NCI-H82 treated with DMSO at 0.1 percent for 48 hours (cell line): ENCODE measurements at regions not wholly inside any gene's neighbourhood (a gene's known extent, or its start where the extent isn't known, plus 50 kb on each side); places are given as distances from the start of the nearest gene placed in this dataset.
A peak's percentile ranks its signal among the peaks of the same experiment; 100 is the strongest.

Source experiments
- DNase-seq: peaks from one replicate; lab custom pipeline; 2025; ENCODE audit not compliant: unreplicated experiment; lab: John Stamatoyannopoulos, UW

GRCh38 chr1:38580594-38580993 is 279.0 kb downstream of the RRAGC start:
- no peak for DNase-seq

- no peak for DNase-seq
Observed at GRCh38 chr1:38579056-38579455, 280.5 kb downstream of the RRAGC start.

GRCh38 chr1:38578271-38578951 is 281.2 kb downstream of the RRAGC start:
- no peak for DNase-seq

- DNase-seq, result no peak
Observed at GRCh38 chr1:38577937-38578270, 281.7 kb downstream of the RRAGC start.

GRCh38 chr1:38577385-38577784 is 282.2 kb downstream of the RRAGC start:
- DNase-seq, result no peak

GRCh38 chr1:38576241-38576640 is 283.3 kb downstream of the RRAGC start:
- DNase-seq, result no peak

GRCh38 chr1:38571726-38572125 is 287.8 kb downstream of the RRAGC start:
- DNase-seq, result no peak

- DNase-seq, result no peak
Observed at GRCh38 chr1:38570657-38570975, 289.0 kb downstream of the RRAGC start.

GRCh38 chr1:38569932-38570656 is 289.5 kb downstream of the RRAGC start:
- DNase-seq, result peak; percentile 46

- no peak for DNase-seq
Observed at GRCh38 chr1:38568061-38568857, 291.3 kb downstream of the RRAGC start.

GRCh38 chr1:38567401-38567800 is 292.2 kb downstream of the RRAGC start:
- no peak for DNase-seq

- DNase-seq, result no peak
Observed at GRCh38 chr1:38565020-38565491, 294.5 kb downstream of the RRAGC start.

GRCh38 chr1:38563942-38564735 is 295.4 kb downstream of the RRAGC start:
- DNase-seq, result no peak

- no peak for DNase-seq
Observed at GRCh38 chr1:38561725-38562124, 297.8 kb downstream of the RRAGC start.

GRCh38 chr1:38561110-38561509 is 298.5 kb downstream of the RRAGC start:
- no peak for DNase-seq

GRCh38 chr1:38560457-38560856 is 299.1 kb downstream of the RRAGC start:
- no peak for DNase-seq

GRCh38 chr1:38559446-38560165 is 300.0 kb downstream of the RRAGC start:
- no peak for DNase-seq

GRCh38 chr1:38558500-38559445 is 300.8 kb downstream of the RRAGC start:
- DNase-seq, result no peak

- no peak for DNase-seq
Observed at GRCh38 chr1:38558055-38558454, 301.5 kb downstream of the RRAGC start.
